HepG2 (cell line): ENCODE measurements at regions not wholly inside any gene's neighbourhood (a gene's known extent, or its start where the extent isn't known, plus 50 kb on each side); places are given as distances from the start of the nearest gene placed in this dataset.

Experiments
- CEBPG ChIP-seq: IDR thresholded peaks from 2 replicates; pipeline ENCODE4 v1.6.1; 2016
- CTCF ChIP-seq: sonication (generic); formaldehyde crosslinking; IDR thresholded peaks from 2 replicates; pipeline ENCODE4 v1.5.0; 2020; ENCODE audit warnings: mild to moderate bottlenecking, missing genetic modification reagents, moderate library complexity
- ELF1 ChIP-seq: sonication (generic); formaldehyde crosslinking; IDR thresholded peaks from 2 replicates; pipeline ENCODE4 v1.4.0; 2020; ENCODE audit warnings: missing genetic modification reagents
- EZH2 ChIP-seq: conservative IDR thresholded peaks from 2 replicates; pipeline ENCODE4 v1.6.1; 2012; ENCODE audit warnings: mild to moderate bottlenecking, low read depth, low read length, moderate library complexity
- KAT2B ChIP-seq: fragments of 150-350 bp; IDR thresholded peaks from 2 replicates; pipeline ENCODE4 v1.6.1; 2014; ENCODE audit warnings: low read depth, low read length, borderline replicate concordance
- SSRP1 ChIP-seq: IDR thresholded peaks from 2 replicates; pipeline ENCODE4 v1.6.1; 2016; ENCODE audit warnings: control low read depth
- TMF1 ChIP-seq: sonication (generic); formaldehyde crosslinking; IDR thresholded peaks from 2 replicates; pipeline ENCODE4 v1.8.1; 2022; ENCODE audit warnings: low read depth, missing genetic modification reagents
- UBTF ChIP-seq: sonication (generic); formaldehyde crosslinking; IDR thresholded peaks from 2 replicates; pipeline ENCODE4 v1.4.0; 2020; ENCODE audit warnings: mild to moderate bottlenecking, missing genetic modification reagents

DNA sequence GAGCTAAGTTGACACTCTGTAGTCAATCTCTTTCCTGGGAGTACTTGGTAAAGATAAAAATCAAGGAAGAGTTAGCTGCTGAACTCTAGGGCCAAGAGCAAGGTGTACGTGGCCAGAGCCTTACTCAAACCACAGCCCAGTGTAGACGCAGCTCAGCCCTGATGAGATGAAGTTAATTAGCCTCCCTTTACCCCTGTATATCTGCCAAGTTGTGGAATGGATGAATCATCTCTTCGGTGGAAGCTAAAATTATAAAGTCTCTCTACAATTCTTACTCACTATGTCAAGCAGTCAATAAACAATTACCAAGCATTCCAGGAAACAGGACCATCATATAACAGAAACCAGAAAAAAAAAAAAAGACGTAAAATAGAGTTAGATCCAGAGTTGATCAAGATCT lies 146.9 kb upstream of the UFM1 start:
- TF ChIP-seq CEBPG (CRISPR knock-in tag) (no peak), SSRP1 (no peak), EZH2 (no peak), UBTF (no peak), ELF1 (no peak), CTCF (no peak), TMF1 (no peak), KAT2B (no peak)
